Natural killer cell (primary cell): ENCODE measurements at regions not wholly inside any gene's neighbourhood (a gene's known extent, or its start where the extent isn't known, plus 50 kb on each side); places are given as distances from the start of the nearest gene placed in this dataset.

Experiments used
- ATAC-seq, 3 donors: fragments of 150-1000 bp in 2 of 3; fragments of 200-7000 bp in 1 of 3; cut with Tn5 transposase; 1 replicate in 1 of 3; 2 replicates in 2 of 3; pipeline ENCODE4 v1.10.0; 2021; ENCODE audit warnings: mild to moderate bottlenecking in 2 of 3, moderate library complexity in 2 of 3
- DNase-seq, 2 donors: peaks; one replicate each; pipeline versions ENCODE4 v3.0.0 to v3.0.0-alpha.2; 2013 to 2021; ENCODE audit warnings: mixed read lengths in 1 of 2
- H3K27ac ChIP-seq: one replicate; pipeline ENCODE4 v1.5.1; 2013; ENCODE audit warnings: mild to moderate bottlenecking, low read length
- H3K27me3 ChIP-seq: one replicate; pipeline ENCODE4 v1.6.1; 2013; ENCODE audit warnings: low read length; ENCODE audit not compliant: control insufficient read depth, insufficient read depth
- H3K36me3 ChIP-seq: one replicate; pipeline ENCODE4 v1.6.1; 2013; ENCODE audit warnings: low read length; ENCODE audit not compliant: control insufficient read depth, insufficient read depth
- H3K4me1 ChIP-seq: one replicate; pipeline ENCODE4 v1.6.1; 2013; ENCODE audit warnings: low read length; ENCODE audit not compliant: control insufficient read depth, insufficient read depth
- H3K4me3 ChIP-seq: one replicate; pipeline ENCODE4 v1.5.1; 2013; ENCODE audit warnings: low read length
- H3K9me3 ChIP-seq: one replicate; pipeline ENCODE4 v1.6.1; 2013; ENCODE audit warnings: low read length; ENCODE audit not compliant: control insufficient read depth, insufficient read depth
- H3K27ac Mint-ChIP-seq, 2 donors: one replicate each; pipeline ENCODE4 v1.8.0; 2022; ENCODE audit warnings: mild to moderate bottlenecking in 2 of 2, mixed read lengths in 2 of 2, moderate library complexity in 1 of 2
- H3K27me3 Mint-ChIP-seq, 2 donors: one replicate each; pipeline ENCODE4 v1.8.0; 2022; ENCODE audit warnings: low read depth in 2 of 2, mixed read lengths in 2 of 2
- H3K36me3 Mint-ChIP-seq: one replicate; pipeline ENCODE4 v1.8.0; 2022; ENCODE audit warnings: mixed read lengths
- H3K4me1 Mint-ChIP-seq, 2 donors: one replicate each; pipeline ENCODE4 v1.8.0; 2022; ENCODE audit warnings: mixed read lengths in 2 of 2
- H3K4me3 Mint-ChIP-seq: one replicate; pipeline ENCODE4 v1.8.0; 2022; ENCODE audit warnings: mild to moderate bottlenecking, moderate library complexity, mixed read lengths
- H3K9me3 Mint-ChIP-seq, 2 donors: one replicate each; pipeline ENCODE4 v1.8.0; 2022; ENCODE audit warnings: mixed read lengths in 2 of 2
- WGBS: methylation state at CpG from one replicate; pipeline ENCODE4 v1.1.7; 2013; ENCODE audit warnings: missing lambda C conversion rate; ENCODE audit not compliant: insufficient coverage; 5-methylcytosine and 5-hydroxymethylcytosine counted together
- intact Hi-C: fragments of 100-400 bp; cut with micrococcal nuclease; formaldehyde crosslinking; loops from one replicate; pipeline ENCODE4 v1.14.2; 2022
- TF ChIP-seq, protein P1 (sequence below): fragments of 200-600 bp; IDR thresholded peaks from one replicate; pipeline ENCODE4 v1.8.0; 2022; ENCODE audit warnings: antibody characterized with exemption

DNA sequence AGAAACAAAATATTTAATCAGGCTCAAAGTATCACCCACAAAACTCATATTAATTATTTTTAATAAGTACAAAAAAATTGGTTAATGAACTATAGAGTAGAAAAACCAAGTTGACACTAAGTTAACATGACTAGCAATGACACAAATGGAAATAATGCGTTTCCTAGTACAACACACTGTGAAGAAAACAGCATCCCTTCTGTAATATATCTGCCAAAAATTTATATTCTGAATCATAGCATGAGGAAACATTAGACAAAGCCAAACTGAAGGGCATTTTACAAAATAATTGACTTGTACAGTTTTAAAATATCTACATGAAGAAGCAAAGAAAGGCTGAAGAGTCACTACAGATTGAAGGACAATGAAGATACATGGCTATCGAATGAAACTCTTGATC, 477.6 kb upstream of the INTU start:
- Mint-ChIP-seq H3K9me3 (peaks cover 10 to 11% of the 10 kb centered on the region in 2 donors), H3K4me1 (no peaks in the 10 kb centered on the region), H3K4me3 (no peak overlapping the region), H3K27ac (no peak overlapping the region), H3K27me3 (no peaks in the 10 kb centered on the region), H3K36me3 (no peaks in the 10 kb centered on the region)
- DNase-seq, result no peak
- H3K27me3 ChIP-seq, result no peaks in the 10 kb centered on the region
- ATAC-seq, result no peak
- no peaks in the 10 kb centered on the region for H3K36me3 ChIP-seq
- intact Hi-C loops, result no loop called here
- no peaks in the 10 kb centered on the region for H3K4me1 ChIP-seq
- H3K4me3 ChIP-seq, result no peak overlapping the region
- H3K27ac ChIP-seq, result no peak overlapping the region
- H3K9me3 ChIP-seq, result no peaks in the 10 kb centered on the region
- WGBS, result 54% methylated on average over 2 of the region's 2 CpGs
- TF ChIP-seq, protein P1, sequence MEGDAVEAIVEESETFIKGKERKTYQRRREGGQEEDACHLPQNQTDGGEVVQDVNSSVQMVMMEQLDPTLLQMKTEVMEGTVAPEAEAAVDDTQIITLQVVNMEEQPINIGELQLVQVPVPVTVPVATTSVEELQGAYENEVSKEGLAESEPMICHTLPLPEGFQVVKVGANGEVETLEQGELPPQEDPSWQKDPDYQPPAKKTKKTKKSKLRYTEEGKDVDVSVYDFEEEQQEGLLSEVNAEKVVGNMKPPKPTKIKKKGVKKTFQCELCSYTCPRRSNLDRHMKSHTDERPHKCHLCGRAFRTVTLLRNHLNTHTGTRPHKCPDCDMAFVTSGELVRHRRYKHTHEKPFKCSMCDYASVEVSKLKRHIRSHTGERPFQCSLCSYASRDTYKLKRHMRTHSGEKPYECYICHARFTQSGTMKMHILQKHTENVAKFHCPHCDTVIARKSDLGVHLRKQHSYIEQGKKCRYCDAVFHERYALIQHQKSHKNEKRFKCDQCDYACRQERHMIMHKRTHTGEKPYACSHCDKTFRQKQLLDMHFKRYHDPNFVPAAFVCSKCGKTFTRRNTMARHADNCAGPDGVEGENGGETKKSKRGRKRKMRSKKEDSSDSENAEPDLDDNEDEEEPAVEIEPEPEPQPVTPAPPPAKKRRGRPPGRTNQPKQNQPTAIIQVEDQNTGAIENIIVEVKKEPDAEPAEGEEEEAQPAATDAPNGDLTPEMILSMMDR, result no peak

DNA sequence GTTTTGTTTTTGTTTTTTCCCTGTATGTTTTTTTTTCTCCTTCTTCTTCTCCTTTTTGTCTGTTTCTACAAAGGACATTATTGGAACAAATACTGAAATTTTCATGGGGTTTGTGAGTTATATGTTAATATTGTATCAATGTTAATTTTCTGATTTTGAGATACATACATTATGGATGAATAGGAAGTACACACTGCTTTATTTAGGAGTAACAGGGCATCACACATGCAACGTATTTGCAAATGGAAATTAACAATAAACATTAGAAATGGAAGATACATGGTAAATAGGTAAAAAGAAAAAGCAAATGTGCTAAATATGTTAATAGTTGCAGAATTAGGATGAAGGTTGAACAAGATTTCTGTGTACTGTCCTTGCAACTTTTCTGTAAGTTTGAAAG, 477.2 kb upstream of the INTU start:
- no peak overlapping the region for H3K27ac ChIP-seq
- H3K27ac Mint-ChIP-seq, result no peak overlapping the region
- no peaks in the 10 kb centered on the region for H3K36me3 ChIP-seq
- no peaks in the 10 kb centered on the region for H3K4me1 Mint-ChIP-seq
- ATAC-seq (no peak), DNase-seq (no peak)
- intact Hi-C loops, result no loop called here
- no peaks in the 10 kb centered on the region for H3K4me1 ChIP-seq
- H3K4me3 ChIP-seq, result no peak overlapping the region
- H3K9me3 ChIP-seq, result no peaks in the 10 kb centered on the region
- H3K27me3 ChIP-seq, result no peaks in the 10 kb centered on the region
- TF ChIP-seq, protein P1, result no peak
- H3K27me3 Mint-ChIP-seq, result no peaks in the 10 kb centered on the region
- H3K9me3 Mint-ChIP-seq, result peaks cover 10 to 11% of the 10 kb centered on the region in 2 donors
- 78% methylated on average over 1 of the region's 1 CpG for WGBS
- no peaks in the 10 kb centered on the region for H3K36me3 Mint-ChIP-seq
- H3K4me3 Mint-ChIP-seq, result no peak overlapping the region

DNA sequence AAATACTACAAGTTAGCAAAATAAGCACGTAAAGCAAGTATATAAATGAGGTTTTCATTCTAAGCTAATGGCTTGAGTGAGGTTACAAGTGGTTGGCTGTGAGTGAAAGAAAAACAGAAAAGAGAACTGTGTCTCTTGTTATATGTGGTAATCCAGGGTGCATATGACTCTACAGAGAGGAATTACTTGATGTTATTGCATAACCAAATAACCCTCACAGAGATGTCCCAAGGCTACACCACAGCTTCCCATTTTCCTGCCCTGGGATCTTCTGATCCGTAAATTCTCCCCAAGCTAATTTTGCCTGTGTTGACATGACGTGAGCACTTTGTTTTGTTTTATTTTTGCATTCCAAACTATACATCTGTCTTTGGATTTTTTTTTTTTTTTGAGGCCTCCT, 470.0 kb upstream of the INTU start:
- Mint-ChIP-seq H3K9me3 (peaks cover 18 to 21% of the 10 kb centered on the region in 2 donors), H3K36me3 (no peaks in the 10 kb centered on the region), H3K4me1 (no peaks in the 10 kb centered on the region), H3K27me3 (no peaks in the 10 kb centered on the region), H3K27ac (no peak overlapping the region), H3K4me3 (no peak overlapping the region)
- Histone ChIP-seq H3K4me3 (no peak overlapping the region), H3K9me3 (peaks cover 2% of the 10 kb centered on the region), H3K36me3 (no peaks in the 10 kb centered on the region), H3K27me3 (no peaks in the 10 kb centered on the region), H3K27ac (no peak overlapping the region), H3K4me1 (no peaks in the 10 kb centered on the region)
- TF ChIP-seq, protein P1, result no peak
- DNase-seq (no peak), ATAC-seq (no peak)
- WGBS, result 56% methylated on average over 3 of the region's 3 CpGs
- intact Hi-C loops, result no loop called here

DNA sequence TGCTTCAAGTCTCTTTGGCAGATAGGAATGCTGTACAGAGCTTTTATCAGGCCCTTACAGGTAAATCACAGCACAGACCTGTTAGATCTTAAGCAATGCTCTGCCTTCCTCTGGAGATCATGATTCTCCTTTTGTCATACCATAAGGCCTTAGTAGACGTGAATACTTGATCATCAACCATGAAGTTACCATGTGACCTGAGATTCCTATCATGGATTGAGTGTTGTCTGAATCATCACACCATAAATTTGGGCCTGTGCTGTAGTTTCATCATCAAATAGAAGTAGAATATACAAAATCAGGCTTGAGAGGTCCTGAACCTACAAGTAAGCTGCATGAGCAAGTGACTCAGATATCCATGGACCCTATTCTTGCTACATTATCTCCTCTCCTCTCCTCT, 466.8 kb upstream of the INTU start:
- Mint-ChIP-seq H3K4me1 (no peaks in the 10 kb centered on the region), H3K9me3 (peaks cover 24 to 26% of the 10 kb centered on the region in 2 donors), H3K27me3 (no peaks in the 10 kb centered on the region), H3K4me3 (no peak overlapping the region), H3K36me3 (no peaks in the 10 kb centered on the region), H3K27ac (no peak overlapping the region)
- intact Hi-C loops, result no loop called here
- no peak for DNase-seq
- Histone ChIP-seq H3K36me3 (no peaks in the 10 kb centered on the region), H3K9me3 (peaks cover 2% of the 10 kb centered on the region), H3K27ac (no peak overlapping the region), H3K4me3 (no peak overlapping the region), H3K4me1 (no peaks in the 10 kb centered on the region), H3K27me3 (no peaks in the 10 kb centered on the region)
- 60% methylated on average over 1 of the region's 1 CpG for whole genome bisulfite sequencing
- no peak for ATAC-seq
- TF ChIP-seq, protein P1, result no peak
